ENCODE measurements at regions not wholly inside any gene's neighbourhood (a gene's known extent, or its start where the extent isn't known, plus 50 kb on each side); places are given as distances from the start of the nearest gene placed in this dataset.

DNA sequence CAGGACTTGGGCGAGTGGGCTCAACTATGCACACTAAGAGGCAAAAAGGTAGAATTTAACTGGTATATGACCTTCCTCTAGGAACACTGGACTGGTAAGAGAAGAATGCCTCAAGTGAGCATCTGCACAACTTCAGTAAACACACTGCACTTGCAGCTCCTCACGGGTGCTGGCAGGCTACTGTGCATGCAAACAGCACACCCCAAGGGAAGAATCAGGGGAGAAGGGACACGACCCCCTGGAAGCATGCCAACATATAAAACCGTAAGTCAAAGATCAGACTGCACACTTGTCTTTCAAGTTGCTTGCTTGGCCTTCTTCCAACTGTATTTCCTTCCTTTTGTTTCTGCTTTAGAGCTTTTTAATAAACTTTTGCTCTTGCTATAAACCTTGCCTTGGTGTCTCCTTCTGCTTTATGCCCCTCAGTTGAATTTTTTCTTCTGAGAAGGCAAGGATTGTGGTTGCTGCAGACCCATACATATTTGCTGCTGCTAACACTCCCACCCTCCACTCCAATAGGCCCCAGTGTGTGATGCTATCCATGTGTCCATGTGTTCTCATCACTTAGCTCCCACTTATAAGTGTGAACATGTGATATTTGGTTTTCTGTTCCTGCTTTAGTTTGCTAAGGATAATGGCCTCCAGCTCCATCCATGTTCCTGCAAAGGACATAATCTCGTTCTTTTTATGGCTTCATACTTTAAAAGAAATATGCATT is 263.7 kb upstream of the SPOPL start:
- TF ChIP-seq GATA2 (IDR thresholded peaks at IDR 0.05; ENCODE audit: low read depth, low read length) (no peak), GATA3 (IDR thresholded peaks at IDR 0.05; ENCODE audit: low read depth, low read length) (no peak)
